ENCODE measurements at regions not wholly inside any gene's neighbourhood (a gene's known extent, or its start where the extent isn't known, plus 50 kb on each side); places are given as distances from the start of the nearest gene placed in this dataset.

DNA sequence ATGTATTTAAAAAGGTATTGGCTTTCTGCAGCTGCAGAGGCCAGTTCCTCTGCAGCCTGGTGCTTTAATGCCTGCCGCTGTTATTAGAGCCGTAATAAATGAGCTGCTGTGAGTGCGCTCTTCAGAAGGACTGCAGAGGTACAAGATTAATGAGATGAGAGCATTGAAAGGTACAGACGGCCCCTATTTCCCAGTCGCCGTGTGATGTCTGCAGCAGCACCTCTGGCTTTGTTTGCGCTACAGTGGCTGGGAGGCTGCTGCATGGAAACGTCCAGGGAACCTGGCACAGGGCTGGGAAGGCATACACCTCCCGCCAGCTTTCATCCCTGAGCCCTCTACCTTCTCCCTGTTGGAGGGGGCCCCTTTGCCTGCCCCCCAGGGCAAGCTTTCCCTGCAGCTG lies 383.8 kb upstream of the ZMIZ1 start:
- TF ChIP-seq, protein P1, sequence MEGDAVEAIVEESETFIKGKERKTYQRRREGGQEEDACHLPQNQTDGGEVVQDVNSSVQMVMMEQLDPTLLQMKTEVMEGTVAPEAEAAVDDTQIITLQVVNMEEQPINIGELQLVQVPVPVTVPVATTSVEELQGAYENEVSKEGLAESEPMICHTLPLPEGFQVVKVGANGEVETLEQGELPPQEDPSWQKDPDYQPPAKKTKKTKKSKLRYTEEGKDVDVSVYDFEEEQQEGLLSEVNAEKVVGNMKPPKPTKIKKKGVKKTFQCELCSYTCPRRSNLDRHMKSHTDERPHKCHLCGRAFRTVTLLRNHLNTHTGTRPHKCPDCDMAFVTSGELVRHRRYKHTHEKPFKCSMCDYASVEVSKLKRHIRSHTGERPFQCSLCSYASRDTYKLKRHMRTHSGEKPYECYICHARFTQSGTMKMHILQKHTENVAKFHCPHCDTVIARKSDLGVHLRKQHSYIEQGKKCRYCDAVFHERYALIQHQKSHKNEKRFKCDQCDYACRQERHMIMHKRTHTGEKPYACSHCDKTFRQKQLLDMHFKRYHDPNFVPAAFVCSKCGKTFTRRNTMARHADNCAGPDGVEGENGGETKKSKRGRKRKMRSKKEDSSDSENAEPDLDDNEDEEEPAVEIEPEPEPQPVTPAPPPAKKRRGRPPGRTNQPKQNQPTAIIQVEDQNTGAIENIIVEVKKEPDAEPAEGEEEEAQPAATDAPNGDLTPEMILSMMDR (conservative IDR thresholded peaks at IDR 0.05), result no peak
- TF ChIP-seq EZH2 (IDR thresholded peaks at IDR 0.05; ENCODE audit: low read depth), result no peak

Measured in PC-9 (cell line).